ENCODE measurements at regions not wholly inside any gene's neighbourhood (a gene's known extent, or its start where the extent isn't known, plus 50 kb on each side); places are given as distances from the start of the nearest gene placed in this dataset.

DNA sequence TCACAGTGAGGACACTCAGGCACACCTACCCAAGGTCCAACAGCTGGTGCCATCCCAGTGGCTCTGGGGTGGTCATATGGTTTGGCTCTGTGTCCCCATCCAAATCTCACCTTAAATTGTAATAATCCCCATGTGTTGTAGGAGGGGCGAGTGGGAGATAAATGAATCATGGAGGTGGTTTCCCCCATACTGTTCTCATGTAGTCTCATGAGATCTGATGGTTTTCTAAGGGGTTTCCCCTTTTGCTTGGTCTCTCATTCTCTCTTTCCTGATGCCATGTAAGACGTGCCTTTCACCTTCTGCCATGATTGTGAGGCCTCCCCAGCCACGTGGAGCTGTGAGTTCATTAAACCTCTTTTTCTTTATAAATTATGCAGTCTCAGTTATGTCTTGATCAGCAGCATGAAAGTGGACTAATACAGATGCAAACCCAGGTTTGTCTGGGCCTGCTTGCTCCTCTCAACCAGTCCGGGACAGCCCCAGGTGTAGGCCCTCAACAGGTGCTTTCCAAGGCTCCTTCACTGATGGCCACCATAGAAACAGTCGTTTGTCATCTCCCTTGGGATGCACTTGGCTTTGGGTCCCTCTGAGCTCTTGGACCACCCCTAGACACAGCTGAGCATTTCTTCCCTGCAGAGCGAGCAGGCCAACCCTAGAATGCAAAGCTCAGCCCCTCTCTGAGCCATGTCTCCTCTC, 101.3 kb upstream of the CTBP2 start:
- TF ChIP-seq, protein P1, sequence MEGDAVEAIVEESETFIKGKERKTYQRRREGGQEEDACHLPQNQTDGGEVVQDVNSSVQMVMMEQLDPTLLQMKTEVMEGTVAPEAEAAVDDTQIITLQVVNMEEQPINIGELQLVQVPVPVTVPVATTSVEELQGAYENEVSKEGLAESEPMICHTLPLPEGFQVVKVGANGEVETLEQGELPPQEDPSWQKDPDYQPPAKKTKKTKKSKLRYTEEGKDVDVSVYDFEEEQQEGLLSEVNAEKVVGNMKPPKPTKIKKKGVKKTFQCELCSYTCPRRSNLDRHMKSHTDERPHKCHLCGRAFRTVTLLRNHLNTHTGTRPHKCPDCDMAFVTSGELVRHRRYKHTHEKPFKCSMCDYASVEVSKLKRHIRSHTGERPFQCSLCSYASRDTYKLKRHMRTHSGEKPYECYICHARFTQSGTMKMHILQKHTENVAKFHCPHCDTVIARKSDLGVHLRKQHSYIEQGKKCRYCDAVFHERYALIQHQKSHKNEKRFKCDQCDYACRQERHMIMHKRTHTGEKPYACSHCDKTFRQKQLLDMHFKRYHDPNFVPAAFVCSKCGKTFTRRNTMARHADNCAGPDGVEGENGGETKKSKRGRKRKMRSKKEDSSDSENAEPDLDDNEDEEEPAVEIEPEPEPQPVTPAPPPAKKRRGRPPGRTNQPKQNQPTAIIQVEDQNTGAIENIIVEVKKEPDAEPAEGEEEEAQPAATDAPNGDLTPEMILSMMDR (conservative IDR thresholded peaks at IDR 0.05; ENCODE audit: low read depth, low read length), result no peak
- TF ChIP-seq EZH2 (IDR thresholded peaks at IDR 0.05; ENCODE audit: borderline replicate concordance, low read depth, low read length, poor library complexity, severe bottlenecking), result no peak
